ENCODE measurements at regions not wholly inside any gene's neighbourhood (a gene's known extent, or its start where the extent isn't known, plus 50 kb on each side); places are given as distances from the start of the nearest gene placed in this dataset.

GRCh38 chr14:21991130-21991529 lies 317.5 kb upstream of the OR4E1 start:
- 1% methylated on average over 2 of the region's 2 CpGs for WGBS (ENCODE audit: low lambda C conversion rate)
- no peak for DNase-seq (ENCODE audit: low spot score)
- Histone ChIP-seq H3K79me2 (ENCODE audit: insufficient read depth, low read length) (no peaks in the 10 kb centered on the region), H3K4me2 (ENCODE audit: low read depth, low read length) (no peak overlapping the region), H2AFZ (ENCODE audit: low read length) (no peak overlapping the region), H3K9ac (ENCODE audit: insufficient read depth, low read depth, low read length) (no peak overlapping the region), H4K20me1 (ENCODE audit: insufficient read depth, low read length) (no peaks in the 10 kb centered on the region), H3K36me3 (replicated peaks in 1 of 2; ENCODE audit: control insufficient read depth in 1 of 2, insufficient read depth in 2 of 2, low read length in 2 of 2) (no peaks in the 10 kb centered on the region), H3K9me3 (ENCODE audit: low read length) (no peaks in the 10 kb centered on the region), H3K27me3 (ENCODE audit: control insufficient read depth in 1 of 2, insufficient read depth in 2 of 2, low read length in 2 of 2) (no peaks in the 10 kb centered on the region), H3K4me1 (ENCODE audit: insufficient read depth, low read length) (no peaks in the 10 kb centered on the region), H3K4me3 (replicated peaks in 1 of 3; ENCODE audit: insufficient read depth in 1 of 3, low read depth in 2 of 3, low read length in 3 of 3) (no peak overlapping the region), H3K27ac (ENCODE audit: extremely low read length, insufficient read depth, low read length) (no peak overlapping the region)
- intact Hi-C loops (cut with micrococcal nuclease; ENCODE audit: unreplicated experiment) (no loop called here), in situ Hi-C loops (cut with HindIII; ENCODE audit: extremely low pct_ligation_motif_present, low pct_unique_long_range_greater_than_20kb) (no loop called here)
- no peak for ATAC-seq
- TF ChIP-seq ZNF503 (CRISPR knock-in tag; IDR thresholded peaks at IDR 0.05) (no peak), BCL6 (CRISPR knock-in tag; IDR thresholded peaks at IDR 0.05) (no peak), U2AF2 (IDR thresholded peaks at IDR 0.05; ENCODE audit: low read depth, low read length) (no peak), ZFP37 (CRISPR knock-in tag; IDR thresholded peaks at IDR 0.05; ENCODE audit: borderline replicate concordance) (no peak), MIER3 (CRISPR knock-in tag; IDR thresholded peaks at IDR 0.05; ENCODE audit: borderline replicate concordance) (no peak), PAF1 (CRISPR knock-in tag; IDR thresholded peaks at IDR 0.05) (no peak), ZNF703 (CRISPR knock-in tag; IDR thresholded peaks at IDR 0.05; ENCODE audit: borderline replicate concordance) (no peak), ZNF746 (CRISPR knock-in tag; IDR thresholded peaks at IDR 0.05) (no peak), KMT2A (CRISPR knock-in tag; IDR thresholded peaks at IDR 0.05) (no peak), FOXM1 (CRISPR knock-in tag; IDR thresholded peaks at IDR 0.05) (no peak), RBAK (CRISPR knock-in tag; IDR thresholded peaks at IDR 0.05) (no peak), ZNF331 (CRISPR knock-in tag; IDR thresholded peaks at IDR 0.05) (no peak), NR3C1 (CRISPR knock-in tag; IDR thresholded peaks at IDR 0.05) (no peak), IKZF5 (CRISPR knock-in tag; IDR thresholded peaks at IDR 0.05) (no peak), ZSCAN30 (CRISPR knock-in tag; IDR thresholded peaks at IDR 0.05) (no peak), ZNF598 (CRISPR knock-in tag; IDR thresholded peaks at IDR 0.05; ENCODE audit: borderline replicate concordance) (no peak), SAP130 (CRISPR knock-in tag; IDR thresholded peaks at IDR 0.05; ENCODE audit: low read depth) (no peak), STAT6 (CRISPR knock-in tag; IDR thresholded peaks at IDR 0.05; ENCODE audit: borderline replicate concordance) (no peak), FOXK1 (CRISPR knock-in tag; IDR thresholded peaks at IDR 0.05; ENCODE audit: borderline replicate concordance, low read depth) (no peak), HNRNPK (IDR thresholded peaks at IDR 0.05; ENCODE audit: low read depth, low read length, poor library complexity, severe bottlenecking) (no peak)
- no TSS peak for BruUV-seq (replicated peaks)
- ChIA-PET POLR2A (no interaction called here), CTCF (ENCODE audit: low intra/inter-chr PET ratio, low total read pairs) (no interaction called here)
- FAIRE-seq = no peak

Measured in HepG2 (cell line).